Mesodermal cell (in vitro differentiated cells): ENCODE measurements at regions not wholly inside any gene's neighbourhood (a gene's known extent, or its start where the extent isn't known, plus 50 kb on each side); places are given as distances from the start of the nearest gene placed in this dataset.

ENCODE experiments used
- H3K27ac ChIP-seq: 2 replicates; pipeline ENCODE4 v1.7.0; 2013; ENCODE audit warnings: mild to moderate bottlenecking, low read depth, low read length, moderate library complexity; ENCODE audit not compliant: severe bottlenecking
- H3K36me3 ChIP-seq: 2 replicates; pipeline ENCODE4 v1.7.1; 2013; ENCODE audit warnings: mild to moderate bottlenecking, low read length, moderate library complexity; ENCODE audit not compliant: control insufficient read depth, insufficient read depth
- H3K4me1 ChIP-seq: one replicate; pipeline ENCODE4 v1.7.1; 2013; ENCODE audit warnings: mild to moderate bottlenecking, low read length; ENCODE audit not compliant: insufficient read depth, control insufficient read depth, poor library complexity, severe bottlenecking
- H3K4me3 ChIP-seq: 2 replicates; pipeline ENCODE4 v1.7.0; 2013; ENCODE audit warnings: low read length, control low read depth, mild to moderate bottlenecking; ENCODE audit not compliant: insufficient read depth, poor library complexity, severe bottlenecking; ENCODE audit errors: extremely low read depth
- H3K9me3 ChIP-seq: 2 replicates; pipeline ENCODE4 v1.7.1; 2013; ENCODE audit warnings: mild to moderate bottlenecking, low read length, moderate library complexity; ENCODE audit not compliant: control insufficient read depth
- WGBS, 2 experiments: methylation state at CpG; one replicate each; pipeline ENCODE4 v1.1.5; 2013; ENCODE audit warnings: missing lambda C conversion rate in 2 of 2; ENCODE audit not compliant: insufficient coverage in 2 of 2; 5-methylcytosine and 5-hydroxymethylcytosine counted together

DNA sequence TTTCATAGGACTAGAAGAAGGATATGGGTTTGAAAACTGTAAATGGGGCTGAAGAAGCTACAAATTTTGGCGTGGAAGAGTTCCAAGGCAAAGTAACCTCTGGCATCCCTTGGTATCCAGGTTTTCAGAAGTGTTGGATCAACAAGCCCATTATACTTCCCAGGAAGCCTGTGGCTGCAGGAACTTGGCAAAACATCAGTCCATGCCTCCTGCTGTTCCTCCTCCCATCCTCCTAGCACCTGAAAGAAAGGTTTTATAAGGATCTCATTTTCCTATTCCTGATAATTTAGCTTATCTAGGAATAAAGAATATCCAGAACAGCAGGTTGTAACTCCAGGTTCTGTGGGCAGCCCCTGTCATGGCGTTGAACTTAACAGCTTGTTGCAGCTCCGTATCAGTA, 72.5 kb upstream of the LPAR1 start:
- Histone ChIP-seq H3K4me3 (no peak overlapping the region), H3K9me3 (no peaks in the 10 kb centered on the region), H3K27ac (no peak overlapping the region), H3K36me3 (no peaks in the 10 kb centered on the region), H3K4me1 (peaks cover 9% of the 10 kb centered on the region)
- WGBS, 2 experiments = 67 to 92% methylated on average over 1 to 2 of the region's 3 CpGs

DNA sequence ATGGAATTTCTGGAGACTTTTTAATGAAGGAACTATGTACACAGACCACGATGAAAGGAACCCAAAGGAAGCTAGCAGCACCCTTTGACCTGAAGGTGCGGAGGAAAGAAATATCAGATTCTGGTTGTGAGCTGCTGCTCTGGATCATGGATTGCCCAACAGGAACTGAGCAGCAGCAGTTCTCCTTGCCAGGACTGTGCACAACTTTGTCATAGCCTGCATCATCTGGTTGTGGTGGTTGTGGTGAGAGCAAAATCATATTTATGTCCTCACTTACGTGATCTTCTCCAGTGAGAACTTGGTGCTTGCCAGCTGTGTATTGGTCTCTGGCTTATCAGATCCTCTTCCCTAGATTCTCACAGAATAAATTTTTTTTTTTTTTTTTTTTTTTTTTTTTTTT, 70.7 kb upstream of the LPAR1 start:
- 100% methylated on average over 2 of the region's 3 CpGs for WGBS, 2 experiments
- Histone ChIP-seq H3K27ac (no peak overlapping the region), H3K36me3 (no peaks in the 10 kb centered on the region), H3K4me1 (peaks cover 9% of the 10 kb centered on the region), H3K4me3 (no peak overlapping the region), H3K9me3 (no peaks in the 10 kb centered on the region)

DNA sequence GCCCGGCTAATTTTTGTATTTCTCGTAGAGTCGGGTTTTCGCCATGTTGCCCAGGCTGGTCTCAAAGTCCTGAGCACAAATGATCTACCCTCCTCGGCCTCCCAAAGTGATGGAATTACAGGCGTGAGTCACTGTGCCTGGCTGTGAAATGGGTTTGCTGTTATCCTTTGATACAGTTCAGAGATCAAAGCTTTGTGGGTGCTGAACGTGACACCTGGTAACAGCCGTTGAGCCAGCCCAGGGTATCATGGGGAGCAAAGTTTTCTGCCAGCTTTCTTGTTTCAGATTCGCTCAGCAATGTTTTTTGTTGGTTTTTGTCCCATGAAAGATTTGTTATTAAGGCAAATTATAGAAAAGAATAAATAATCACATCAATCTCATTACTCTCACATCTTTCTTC, 68.9 kb upstream of the LPAR1 start:
- Histone ChIP-seq H3K4me3 (no peak overlapping the region), H3K36me3 (no peaks in the 10 kb centered on the region), H3K4me1 (peaks cover 6% of the 10 kb centered on the region), H3K9me3 (no peaks in the 10 kb centered on the region), H3K27ac (no peak overlapping the region)
- 80 to 91% methylated on average over 7 of the region's 9 CpGs for WGBS, 2 experiments

- 64 to 67% methylated on average over 5 to 6 of the region's 6 CpGs for WGBS, 2 experiments
- Histone ChIP-seq H3K36me3 (no peaks in the 10 kb centered on the region), H3K4me1 (peaks cover 6% of the 10 kb centered on the region), H3K4me3 (no peak overlapping the region), H3K27ac (no peak overlapping the region), H3K9me3 (no peaks in the 10 kb centered on the region)
Observed at GRCh38 chr9:111106202-111106601, 67.9 kb upstream of the LPAR1 start.

GRCh38 chr9:111102793-111103464, 64.7 kb upstream of the LPAR1 start:
- WGBS, 2 experiments = 100% methylated on average over 3 of the region's 4 CpGs; no CpG with 5 or more reads in 1 of the 2 experiments
- Histone ChIP-seq H3K9me3 (no peaks in the 10 kb centered on the region), H3K27ac (no peak overlapping the region), H3K4me3 (no peak overlapping the region), H3K4me1 (peaks cover 11% of the 10 kb centered on the region), H3K36me3 (no peaks in the 10 kb centered on the region)

- Histone ChIP-seq H3K9me3 (no peaks in the 10 kb centered on the region), H3K36me3 (no peaks in the 10 kb centered on the region), H3K4me1 (peaks cover 26% of the 10 kb centered on the region), H3K27ac (peak overlapping the region; percentile 51), H3K4me3 (no peak overlapping the region)
- 42 to 55% methylated on average over 4 to 5 of the region's 9 CpGs for WGBS, 2 experiments
Observed at GRCh38 chr9:111099199-111100008, 61.1 kb upstream of the LPAR1 start.

GRCh38 chr9:111098093-111098492, 59.8 kb upstream of the LPAR1 start:
- Histone ChIP-seq H3K4me1 (peaks cover 31% of the 10 kb centered on the region), H3K27ac (no peak overlapping the region), H3K9me3 (no peaks in the 10 kb centered on the region), H3K36me3 (no peaks in the 10 kb centered on the region), H3K4me3 (no peak overlapping the region)
- 82 to 100% methylated on average over 1 to 2 of the region's 4 CpGs for WGBS, 2 experiments

DNA sequence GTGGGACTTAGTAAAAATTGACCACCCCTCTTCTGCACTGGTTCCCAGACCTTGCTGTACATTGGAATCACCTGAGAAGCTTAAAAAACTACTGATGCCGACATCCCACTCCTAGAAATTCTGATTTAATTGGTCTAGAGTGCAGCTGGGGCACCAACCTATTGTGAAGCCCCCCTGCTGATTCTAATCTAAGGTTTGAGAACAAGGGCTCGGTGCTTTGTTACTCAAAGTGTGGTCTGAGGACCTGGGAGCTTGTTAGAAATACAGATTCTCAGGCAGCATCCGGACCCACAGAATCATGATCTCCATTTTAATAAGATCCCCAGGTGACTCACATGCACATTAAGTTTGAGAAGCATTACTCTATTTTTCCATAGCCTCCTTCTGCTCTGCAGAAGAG, 57.8 kb upstream of the LPAR1 start:
- no peak overlapping the region for H3K4me3 ChIP-seq
- no peaks in the 10 kb centered on the region for H3K36me3 ChIP-seq
- 75 to 78% methylated on average over 2 of the region's 3 CpGs for WGBS, 2 experiments
- H3K27ac ChIP-seq = no peak overlapping the region
- H3K9me3 ChIP-seq = no peaks in the 10 kb centered on the region
- peaks cover 31% of the 10 kb centered on the region for H3K4me1 ChIP-seq

GRCh38 chr9:111095441-111095840, 57.2 kb upstream of the LPAR1 start:
- no peaks in the 10 kb centered on the region for H3K9me3 ChIP-seq
- H3K4me1 ChIP-seq = peaks cover 31% of the 10 kb centered on the region
- H3K36me3 ChIP-seq = no peaks in the 10 kb centered on the region
- no peak overlapping the region for H3K4me3 ChIP-seq
- H3K27ac ChIP-seq = peak overlapping the region; percentile 43
- WGBS, 2 experiments = 78 to 79% methylated on average over 4 of the region's 4 CpGs

GRCh38 chr9:111094958-111095357, 56.7 kb upstream of the LPAR1 start:
- Histone ChIP-seq H3K9me3 (no peaks in the 10 kb centered on the region), H3K27ac (peak overlapping the region; percentile 43), H3K4me3 (no peak overlapping the region), H3K4me1 (peaks cover 27% of the 10 kb centered on the region), H3K36me3 (no peaks in the 10 kb centered on the region)

DNA sequence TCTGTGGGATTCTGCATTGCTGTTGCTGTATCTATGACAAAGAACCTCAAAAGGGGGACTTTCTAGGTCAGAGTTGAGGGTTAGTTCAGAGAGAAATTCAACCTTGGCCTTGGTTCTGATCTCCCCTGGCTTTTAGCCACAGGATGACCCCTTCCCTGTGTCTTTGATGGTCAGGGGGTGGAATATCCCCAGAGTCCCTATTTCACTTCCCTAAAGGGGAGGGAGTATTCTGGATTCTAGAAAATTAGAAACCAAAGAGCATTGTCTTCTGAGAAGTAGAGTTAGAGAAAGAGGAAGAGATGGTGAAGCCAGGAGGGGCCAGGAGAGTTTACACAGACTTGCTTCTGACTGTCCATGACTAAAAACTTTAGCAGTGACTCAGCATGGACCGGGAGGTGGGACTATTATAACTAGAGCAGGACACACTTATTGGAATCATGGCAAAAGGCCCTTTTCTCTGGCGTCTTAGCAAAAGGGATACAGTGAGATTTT, 56.2 kb upstream of the LPAR1 start:
- no peaks in the 10 kb centered on the region for H3K36me3 ChIP-seq
- peaks cover 22% of the 10 kb centered on the region for H3K4me1 ChIP-seq
- no peaks in the 10 kb centered on the region for H3K9me3 ChIP-seq
- no peak overlapping the region for H3K4me3 ChIP-seq
- H3K27ac ChIP-seq = peak overlapping the region; percentile 43
- 50 to 60% methylated on average over 1 to 2 of the region's 2 CpGs for WGBS, 2 experiments
